LNCAP (cell line): ENCODE measurements at regions not wholly inside any gene's neighbourhood (a gene's known extent, or its start where the extent isn't known, plus 50 kb on each side); places are given as distances from the start of the nearest gene placed in this dataset.

Source experiments
- CTCF ChIP-seq: fragments of 450-650 bp; IDR thresholded peaks from 2 replicates; pipeline ENCODE4 v1.5.1; 2017; ENCODE audit warnings: mild to moderate bottlenecking

GRCh38 chr2:102939207-102939606 is 177.4 kb downstream of the TMEM182 start:
- no peak for TF ChIP-seq CTCF

- TF ChIP-seq CTCF, result no peak
Observed at GRCh38 chr2:102940684-102941083, 178.9 kb downstream of the TMEM182 start.

GRCh38 chr2:102942107-102942506 is 180.3 kb downstream of the TMEM182 start:
- TF ChIP-seq CTCF, result no peak

GRCh38 chr2:102943251-102943650 is 181.4 kb downstream of the TMEM182 start:
- TF ChIP-seq CTCF, result no peak

- no peak for TF ChIP-seq CTCF
Observed at GRCh38 chr2:102950371-102950946, 188.6 kb downstream of the TMEM182 start.

- TF ChIP-seq CTCF, result no peak
Observed at GRCh38 chr2:102951249-102951648, 189.4 kb downstream of the TMEM182 start.

- no peak for TF ChIP-seq CTCF
Observed at GRCh38 chr2:102967451-102967850, 205.6 kb downstream of the TMEM182 start.

GRCh38 chr2:102968375-102968774 is 206.5 kb downstream of the TMEM182 start:
- TF ChIP-seq CTCF, result no peak
